ENCODE measurements at regions not wholly inside any gene's neighbourhood (a gene's known extent, or its start where the extent isn't known, plus 50 kb on each side); places are given as distances from the start of the nearest gene placed in this dataset.

GRCh38 chrX:120692319-120692718 is 62.5 kb upstream of the C1GALT1C1 start:
- DNase-seq = no peak

GRCh38 chrX:120690941-120691340 is 61.1 kb upstream of the C1GALT1C1 start:
- DNase-seq = no peak

- DNase-seq = no peak
Measured at GRCh38 chrX:120690344-120690743, 60.5 kb upstream of the C1GALT1C1 start.

- DNase-seq = no peak
Measured at GRCh38 chrX:120680090-120680489, 50.2 kb upstream of the C1GALT1C1 start.
